NCI-H2196 treated with DMSO at 0.1 percent for 48 hours (cell line): ENCODE measurements at regions not wholly inside any gene's neighbourhood (a gene's known extent, or its start where the extent isn't known, plus 50 kb on each side); places are given as distances from the start of the nearest gene placed in this dataset.

Experiments used
- DNase-seq: peaks from one replicate; lab custom pipeline; 2025; ENCODE audit not compliant: unreplicated experiment; lab: John Stamatoyannopoulos, UW

DNA sequence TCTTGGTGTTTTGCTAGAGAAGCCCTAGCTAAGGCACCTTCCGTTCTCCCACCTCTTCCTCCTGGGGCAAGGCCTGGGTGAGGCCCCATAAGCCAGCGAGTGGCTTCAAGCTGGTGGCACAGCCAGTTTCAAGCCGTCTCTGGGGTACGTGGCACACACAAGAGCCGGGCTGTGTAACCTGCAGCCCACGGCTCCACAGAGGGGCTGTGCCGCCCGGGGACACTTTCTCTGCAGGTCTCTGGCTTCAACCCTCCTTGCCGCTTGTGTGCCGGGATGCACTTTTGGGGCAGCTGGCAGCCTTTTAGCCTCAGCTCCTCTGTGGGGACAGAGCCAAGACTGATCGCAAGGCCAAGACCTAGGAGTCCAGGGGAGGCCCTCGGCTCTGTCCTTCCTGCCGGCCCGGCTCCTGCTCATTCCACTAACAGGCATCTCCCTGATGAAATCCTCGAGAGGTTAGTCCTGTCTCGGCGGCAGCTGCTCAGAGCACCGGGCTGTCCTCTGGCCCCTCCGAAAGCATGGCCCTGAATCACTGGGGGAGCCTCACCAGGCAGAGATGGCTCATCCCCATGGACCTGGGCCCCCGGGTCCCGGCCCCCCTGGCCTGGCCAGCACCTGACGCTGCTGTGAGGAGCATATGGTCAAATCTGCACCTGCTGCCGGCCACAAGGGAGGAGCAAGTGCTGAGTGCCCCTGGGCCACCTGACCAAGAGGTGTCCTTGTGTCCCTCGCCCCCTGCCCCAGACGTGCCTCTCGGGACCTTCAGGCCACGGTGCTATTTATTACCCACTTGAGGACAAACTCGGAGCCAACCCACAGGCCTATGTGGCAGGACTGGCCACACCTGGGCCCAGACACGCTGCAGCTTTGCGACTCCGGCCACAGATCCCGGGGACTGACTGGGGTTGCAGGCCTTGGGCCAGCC is 98.5 kb downstream of the METRNL start:
- DNase-seq, result no peak

- no peak for DNase-seq
These were observed 99.3 kb downstream of the METRNL start for GRCh38 chr17:83178533-83179304.

DNA sequence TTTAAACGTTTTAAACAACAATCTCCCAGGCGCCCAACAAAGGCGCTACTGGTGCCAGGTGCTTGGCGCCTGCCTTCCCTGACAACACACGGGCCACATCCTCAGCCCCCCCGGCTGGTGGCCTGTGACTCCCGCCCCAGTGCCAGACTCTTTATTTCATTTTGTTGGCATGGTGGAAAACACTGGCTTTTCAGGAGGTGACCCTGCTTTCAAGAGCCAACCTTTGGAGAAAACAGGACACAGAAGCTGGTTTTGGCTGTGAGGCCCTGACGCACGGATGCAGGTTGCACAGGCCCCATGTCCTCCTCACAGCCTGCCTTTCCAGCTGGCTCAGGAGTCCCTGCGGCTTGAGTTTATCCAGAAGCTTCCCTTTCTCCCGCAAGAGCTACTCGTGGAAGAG is 100.0 kb downstream of the METRNL start:
- DNase-seq, result no peak

GRCh38 chr17:83179811-83180210 is 100.4 kb downstream of the METRNL start:
- no peak for DNase-seq

DNA sequence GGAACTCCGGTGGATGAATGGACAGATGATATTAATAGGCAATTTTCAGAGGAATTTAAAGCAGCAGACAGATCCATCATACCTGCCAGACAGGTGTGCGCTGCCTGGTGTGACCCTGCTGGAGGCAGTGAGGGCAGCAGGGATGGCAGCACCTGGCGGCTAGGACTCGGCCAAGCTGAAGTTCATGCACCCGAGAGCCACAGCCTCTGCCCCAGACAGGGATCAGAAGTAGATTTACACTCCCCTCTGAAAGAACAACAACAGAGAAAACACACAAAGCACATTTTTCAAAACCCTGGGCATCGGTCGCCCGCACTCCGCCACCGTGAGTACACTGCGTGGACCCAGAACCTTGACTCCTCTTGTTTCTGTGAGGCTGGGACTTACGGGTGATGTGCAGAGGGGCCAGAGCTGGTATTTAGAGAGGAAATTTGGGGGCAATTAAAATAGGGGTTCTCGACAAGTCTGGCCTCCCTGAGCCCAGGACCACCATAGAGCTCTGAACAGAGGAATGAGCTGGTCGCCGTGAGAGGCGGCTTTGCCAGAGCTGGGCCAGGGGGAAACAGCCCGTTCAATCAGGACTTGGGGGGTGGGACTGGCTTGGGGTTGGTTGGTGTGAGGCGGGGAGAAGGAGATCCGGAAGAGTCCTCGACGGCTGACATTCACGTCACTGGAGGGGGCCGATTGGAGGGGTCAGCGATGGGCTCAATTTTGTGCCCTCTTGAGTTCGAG is 101.0 kb downstream of the METRNL start:
- DNase-seq, result no peak

DNA sequence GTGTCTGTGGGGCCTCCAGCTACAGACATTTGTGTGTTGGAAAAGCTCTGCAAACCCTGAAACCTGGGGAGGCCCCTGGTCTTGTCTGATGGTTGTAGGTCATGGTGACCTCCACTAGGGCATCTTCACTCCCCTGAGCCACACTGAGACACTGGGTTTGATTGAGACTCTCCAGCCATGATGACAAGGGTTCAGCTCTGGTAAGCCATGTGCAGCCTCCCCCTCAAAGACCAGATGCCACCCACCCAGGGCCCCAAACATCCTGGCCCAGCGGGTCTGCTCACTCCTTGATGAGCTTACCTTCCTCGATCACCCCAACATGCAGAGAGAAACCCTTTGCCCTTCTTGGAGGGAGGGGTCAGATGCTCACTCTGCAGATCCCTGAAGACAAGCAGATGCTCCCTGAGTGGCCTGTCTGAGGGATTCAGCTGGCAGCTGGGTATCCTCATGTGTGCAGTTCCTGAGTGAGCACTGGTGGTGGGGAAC is 101.6 kb downstream of the METRNL start:
- no peak for DNase-seq

DNA sequence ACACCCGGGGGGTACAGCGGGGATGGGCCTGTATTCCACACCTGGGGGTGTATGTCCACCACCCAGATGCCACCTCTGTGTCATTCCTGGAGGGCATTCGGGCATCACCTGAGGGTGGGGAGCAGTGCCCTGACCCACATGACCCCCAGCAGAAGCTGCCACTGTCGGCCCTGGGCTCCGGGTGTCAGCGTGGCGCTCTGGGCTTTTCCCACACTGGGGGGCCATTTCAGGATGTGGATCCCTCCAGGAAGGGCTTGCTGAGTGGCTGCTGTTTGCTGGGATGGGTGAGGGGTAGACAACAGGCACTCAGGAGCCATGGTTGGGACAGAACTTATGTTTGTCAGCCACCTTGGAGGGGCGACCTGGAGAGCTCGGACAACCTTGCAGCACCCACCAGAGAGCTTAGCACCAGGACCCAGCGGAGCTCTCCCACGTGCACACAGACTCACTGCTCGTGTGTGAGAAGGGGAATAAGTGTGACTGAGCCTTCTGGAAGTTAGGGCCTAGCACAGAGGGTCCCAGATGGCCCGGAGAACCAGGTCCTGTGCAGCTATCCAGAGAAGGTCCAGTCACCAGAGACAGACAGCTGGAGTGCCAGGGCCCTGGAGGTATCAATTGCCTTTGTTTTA is 102.7 kb downstream of the METRNL start:
- no peak for DNase-seq

DNA sequence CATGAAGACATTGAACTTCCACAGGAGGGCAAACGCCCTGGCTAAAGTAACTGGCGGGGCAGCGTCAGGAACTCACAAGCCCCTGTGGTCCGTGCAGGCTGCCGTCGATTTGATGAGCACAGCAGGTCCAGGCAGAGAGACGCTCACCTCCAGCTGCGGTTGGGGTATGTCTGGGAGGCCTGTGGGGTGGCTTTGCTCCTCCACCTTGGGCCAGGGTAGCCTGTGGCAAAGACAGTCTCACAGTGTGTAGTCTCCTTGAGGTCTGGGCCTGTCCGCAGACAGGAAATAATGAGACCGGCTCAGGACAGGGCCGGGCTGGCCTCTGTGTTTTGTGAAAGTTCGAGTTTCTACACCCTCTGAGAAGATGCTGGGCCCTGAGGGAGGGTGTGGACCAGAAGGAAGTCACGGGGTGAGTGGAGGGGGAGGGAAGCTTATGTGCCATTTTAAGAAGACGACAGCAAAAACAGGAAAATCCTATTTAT is 103.3 kb downstream of the METRNL start:
- no peak for DNase-seq

- no peak for DNase-seq
These were observed 103.9 kb downstream of the METRNL start for GRCh38 chr17:83183145-83183948.

DNA sequence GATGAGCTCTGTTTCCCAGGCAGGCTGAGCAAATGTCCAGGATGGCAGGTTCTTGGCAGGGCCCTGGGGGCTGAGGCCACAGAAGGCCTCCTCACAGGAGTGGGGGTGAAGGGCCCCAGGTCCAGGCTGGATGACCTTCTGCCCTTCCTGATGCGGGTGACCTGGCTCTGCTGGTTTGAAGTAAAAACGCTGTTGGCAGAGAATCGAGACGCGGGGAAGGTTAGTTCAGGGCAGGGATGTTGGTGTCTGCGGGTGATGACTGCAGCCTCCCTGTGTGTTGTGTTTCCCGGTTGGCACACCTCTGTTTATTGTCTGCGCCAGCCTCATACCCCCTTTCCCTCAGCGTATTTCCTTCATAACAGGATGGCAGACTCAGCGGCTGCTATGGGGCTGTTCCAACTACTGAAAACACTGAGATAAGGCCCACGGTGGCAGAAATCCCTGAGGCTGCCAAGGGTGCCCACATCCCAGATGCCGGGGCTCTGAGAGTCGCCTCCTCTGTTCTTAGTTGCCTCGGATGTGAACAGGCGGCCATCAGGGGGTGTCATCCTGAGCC is 104.6 kb downstream of the METRNL start:
- DNase-seq, result no peak

GRCh38 chr17:83185023-83186002 is 105.9 kb downstream of the METRNL start:
- no peak for DNase-seq

GRCh38 chr17:83186226-83186625 is 106.8 kb downstream of the METRNL start:
- DNase-seq, result no peak

GRCh38 chr17:83186751-83187421 is 107.5 kb downstream of the METRNL start:
- DNase-seq, result no peak

DNA sequence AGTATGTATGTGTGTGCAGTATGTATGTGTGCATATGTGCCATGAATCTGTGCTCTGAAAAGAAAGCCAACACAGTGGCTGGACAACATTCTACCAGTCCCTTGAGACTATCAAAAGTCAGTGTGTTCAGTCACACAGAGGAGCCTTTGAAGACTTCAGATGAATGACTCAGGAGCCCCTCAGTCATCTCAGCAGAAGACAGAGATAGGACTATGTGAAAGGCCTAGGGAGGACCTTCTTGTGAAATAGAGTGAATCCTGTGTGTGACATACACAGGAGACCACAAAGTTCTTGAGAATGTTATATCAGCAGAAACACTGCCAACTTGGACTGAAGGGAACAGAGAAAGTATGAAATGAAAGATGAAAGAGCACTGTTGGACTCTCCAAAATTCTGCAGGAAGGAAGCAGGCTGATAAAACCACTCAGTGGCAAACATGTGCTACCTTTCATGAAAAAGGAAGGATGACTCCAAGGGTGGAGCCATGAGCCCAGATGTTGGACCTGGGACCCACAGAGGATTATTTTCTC is 108.4 kb downstream of the METRNL start:
- DNase-seq, result no peak

- DNase-seq, result no peak
These were observed 109.9 kb downstream of the METRNL start for GRCh38 chr17:83189044-83190003.

DNA sequence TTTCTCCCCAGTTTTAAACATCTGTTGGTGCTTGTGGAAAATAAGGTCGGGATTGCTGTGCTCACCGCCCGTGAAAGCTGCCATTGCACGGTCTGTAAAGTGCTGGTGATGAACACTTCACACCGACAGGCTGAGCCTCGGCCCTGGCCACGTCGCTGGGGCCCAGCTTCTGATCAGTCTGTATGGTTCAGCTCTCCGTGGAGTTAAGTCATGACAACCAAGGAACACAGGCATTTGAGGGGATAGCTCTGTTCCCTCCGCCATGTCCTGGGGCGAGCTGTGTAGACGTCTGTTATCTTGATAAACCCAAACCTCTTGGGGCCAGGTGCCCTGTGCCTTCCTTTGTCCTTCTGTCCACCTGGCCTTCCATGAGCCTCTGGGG is 110.6 kb downstream of the METRNL start:
- no peak for DNase-seq
